B cell (primary cell): ENCODE measurements at regions not wholly inside any gene's neighbourhood (a gene's known extent, or its start where the extent isn't known, plus 50 kb on each side); places are given as distances from the start of the nearest gene placed in this dataset.

Experiments
- ATAC-seq: fragments of 200-7000 bp; cut with Tn5 transposase; one replicate; pipeline ENCODE4 v1.10.0; 2021; ENCODE audit warnings: low read depth, mild to moderate bottlenecking, moderate number of reproducible peaks, moderate library complexity
- CTCF ChIA-PET: fragments of 350-600 bp; sonication (Branson Sonifier 250); formaldehyde crosslinking; loops from one replicate; lab custom pipeline; 2021; ENCODE audit warnings: antibody characterized with exemption, inconsistent platforms; lab: Charles Lee
- POLR2A ChIA-PET: fragments of 350-600 bp; sonication (Branson Sonifier 250); formaldehyde crosslinking; loops from one replicate; lab custom pipeline; 2021; ENCODE audit warnings: antibody characterized with exemption; lab: Charles Lee
- DNase-seq: peaks from one replicate; pipeline ENCODE4 v3.0.0; 2013
- H2AFZ ChIP-seq: 2 replicates; pipeline ENCODE4 v1.6.1; 2012; ENCODE audit warnings: mild to moderate bottlenecking, low read depth, low read length; ENCODE audit not compliant: insufficient read depth, poor library complexity, severe bottlenecking
- H3K27ac ChIP-seq, 2 donors: 1 replicate in 1 of 2; 2 replicates in 1 of 2; pipeline ENCODE4 v1.5.1; 2012 to 2013; ENCODE audit warnings: low read length in 2 of 2, mild to moderate bottlenecking in 2 of 2, moderate library complexity in 1 of 2
- H3K27me3 ChIP-seq, 4 experiments: fragments of 200-600 bp in 1 of 4; sonication (generic) in 1 of 4; replicated peaks in 1 of 4; 1 replicate in 2 of 4; 2 replicates in 2 of 4; pipeline versions ENCODE4 v1.6.1 to v1.7.0; 2013 to 2016; ENCODE audit warnings: low read length in 3 of 4, mild to moderate bottlenecking in 2 of 4, mixed read lengths in 1 of 4, moderate library complexity in 1 of 4; ENCODE audit not compliant: insufficient read depth in 4 of 4, control insufficient read depth in 3 of 4; ENCODE audit errors: control extremely low read depth in 1 of 4
- H3K36me3 ChIP-seq, 2 experiments: replicated peaks in 1 of 2; 1 replicate in 1 of 2; 2 replicates in 1 of 2; pipeline versions ENCODE4 v1.6.1 to v1.7.1; 2013; ENCODE audit warnings: low read length in 1 of 2; ENCODE audit not compliant: insufficient read depth in 2 of 2, control insufficient read depth in 1 of 2; ENCODE audit errors: control extremely low read depth in 1 of 2, extremely low read depth in 1 of 2
- H3K4me1 ChIP-seq, 2 donors: fragments of 200-600 bp in 1 of 2; sonication (generic) in 1 of 2; 1 replicate in 1 of 2; 2 replicates in 1 of 2; pipeline versions ENCODE4 v1.5.1 to v1.6.1; 2013 to 2017; ENCODE audit warnings: low read length in 2 of 2; ENCODE audit not compliant: control insufficient read depth in 2 of 2, insufficient read depth in 2 of 2
- H3K4me2 ChIP-seq: replicated peaks from 2 replicates; pipeline ENCODE3; 2012; ENCODE audit warnings: mild to moderate bottlenecking, low read depth, low read length; ENCODE audit not compliant: poor library complexity, severe bottlenecking
- H3K4me3 ChIP-seq, 5 experiments: fragments of 200-600 bp in 1 of 5; sonication (generic) in 1 of 5; 1 replicate in 3 of 5; 2 replicates in 2 of 5; pipeline versions ENCODE4 v1.5.1 to v1.7.0; 2011 to 2016; ENCODE audit warnings: low read length in 4 of 5, mild to moderate bottlenecking in 4 of 5, low read depth in 2 of 5, control low read depth in 1 of 5, moderate library complexity in 1 of 5; ENCODE audit not compliant: insufficient read depth in 1 of 5; ENCODE audit errors: control extremely low read depth in 1 of 5, extremely low read depth in 1 of 5
- H3K79me2 ChIP-seq: fragments of 200-600 bp; sonication (generic); one replicate; pipeline ENCODE4 v1.6.0; 2016; ENCODE audit warnings: low read length; ENCODE audit not compliant: control insufficient read depth, insufficient read depth
- H3K9ac ChIP-seq: fragments of 200-600 bp; sonication (generic); 2 replicates; pipeline ENCODE4 v1.6.1; 2017; ENCODE audit warnings: mild to moderate bottlenecking, low read length, moderate library complexity
- H3K9me3 ChIP-seq, 3 donors: one replicate each; pipeline versions ENCODE4 v1.6.1 to v1.7.1; 2013; ENCODE audit warnings: low read length in 2 of 3; ENCODE audit not compliant: control insufficient read depth in 2 of 3, insufficient read depth in 1 of 3; ENCODE audit errors: control extremely low read depth in 1 of 3
- H4K20me1 ChIP-seq: 2 replicates; pipeline ENCODE4 v1.6.0; 2012; ENCODE audit warnings: mild to moderate bottlenecking, low read length; ENCODE audit not compliant: insufficient read depth, control insufficient read depth, poor library complexity, severe bottlenecking
- H3K27ac Mint-ChIP-seq: one replicate; pipeline ENCODE4 v1.8.0; 2021; ENCODE audit warnings: mixed read lengths
- H3K27me3 Mint-ChIP-seq: one replicate; pipeline ENCODE4 v1.8.0; 2021; ENCODE audit warnings: mixed read lengths
- H3K4me1 Mint-ChIP-seq: one replicate; pipeline ENCODE4 v1.8.0; 2021; ENCODE audit warnings: mixed read lengths
- H3K4me3 Mint-ChIP-seq: one replicate; pipeline ENCODE4 v1.8.0; 2021; ENCODE audit warnings: mixed read lengths
- H3K9me3 Mint-ChIP-seq: one replicate; pipeline ENCODE4 v1.8.0; 2022; ENCODE audit warnings: mixed read lengths; ENCODE audit not compliant: insufficient read depth
- CTCF ChIP-seq: fragments of 200-600 bp; IDR thresholded peaks from one replicate; pipeline ENCODE4 v1.8.0; 2022; ENCODE audit warnings: antibody characterized with exemption, mild to moderate bottlenecking
- EZH2 ChIP-seq: IDR thresholded peaks from 2 replicates; pipeline ENCODE4 v1.6.1; 2012; ENCODE audit warnings: borderline replicate concordance, low read depth, mild to moderate bottlenecking, moderate library complexity, low read length; ENCODE audit not compliant: insufficient read depth, poor library complexity, severe bottlenecking
- WGBS: methylation state at CpG from one replicate; pipeline ENCODE4 v1.1.5; 2013; ENCODE audit warnings: missing lambda C conversion rate; ENCODE audit not compliant: insufficient coverage; 5-methylcytosine and 5-hydroxymethylcytosine counted together
- intact Hi-C: fragments of 100-400 bp; cut with micrococcal nuclease; formaldehyde crosslinking; loops from one replicate; pipeline ENCODE4 v1.10.0; 2022

GRCh38 chr6:118712969-118713368 is 61.6 kb upstream of the CEP85L start:
- POLR2A ChIA-PET, result no interaction called here
- Histone ChIP-seq H3K9ac (no peak overlapping the region), H3K4me1 (peaks cover 28 to 31% of the 10 kb centered on the region in 2 donors), H3K27me3 (no peaks in the 10 kb centered on the region), H3K36me3 (no peaks in the 10 kb centered on the region), H2AFZ (no peak overlapping the region), H4K20me1 (no peaks in the 10 kb centered on the region), H3K4me3 (no peak overlapping the region), H3K27ac (no peak overlapping the region), H3K9me3 (no peaks in the 10 kb centered on the region), H3K4me2 (no peak overlapping the region), H3K79me2 (peaks cover 17% of the 10 kb centered on the region)
- WGBS, result 100% methylated on average over 1 of the region's 3 CpGs
- ATAC-seq, result no peak
- intact Hi-C loops, result no loop called here
- Mint-ChIP-seq H3K4me3 (no peak overlapping the region), H3K27me3 (no peaks in the 10 kb centered on the region), H3K9me3 (no peaks in the 10 kb centered on the region), H3K27ac (no peak overlapping the region), H3K4me1 (peaks cover 46% of the 10 kb centered on the region)
- TF ChIP-seq EZH2 (no peak), CTCF (no peak)
- CTCF ChIA-PET, result interaction anchor here (0.6 to 1.9 kb wide), 4 partner anchors 9 to 147 kb away, joined by 4 to 12 read pairs (median 7); no protein-coding TSS in a partner anchor
- DNase-seq, result no peak

- no peaks in the 10 kb centered on the region for H3K27me3 ChIP-seq
- H3K9me3 ChIP-seq, result no peaks in the 10 kb centered on the region
- TF ChIP-seq EZH2, result no peak
- TF ChIP-seq CTCF, result no peak
- H3K4me2 ChIP-seq, result peak overlapping the region; percentile 78
- Mint-ChIP-seq H3K4me1 (peaks cover 64% of the 10 kb centered on the region), H3K4me3 (peak overlapping the region; percentile 6), H3K27ac (peak overlapping the region; percentile 95), H3K27me3 (no peaks in the 10 kb centered on the region), H3K9me3 (no peaks in the 10 kb centered on the region)
- peak overlapping the region; percentile 17 to 20 for H3K27ac ChIP-seq
- POLR2A ChIA-PET, result interaction anchor here (1.7 kb wide), 2 partner anchors 10 to 184 kb away, joined by 5 to 17 read pairs; no protein-coding TSS in a partner anchor
- ATAC-seq (no peak), DNase-seq (no peak)
- intact Hi-C loops, result loop anchor here (1.0 kb wide), 3 partner anchors 9 to 59 kb away; partner anchors contain the start of gene CEP85L
- CTCF ChIA-PET, result interaction anchor here (0.8 to 2.5 kb wide), 6 partner anchors 10 to 145 kb away, joined by 3 to 16 read pairs (median 14); partner anchors contain the start of gene CEP85L
- H3K4me1 ChIP-seq, result peaks cover 47 to 50% of the 10 kb centered on the region in 2 donors
- no peaks in the 10 kb centered on the region for H4K20me1 ChIP-seq
- peak overlapping the region in 1 of 5 experiments; percentile 83 for H3K4me3 ChIP-seq
- peak overlapping the region; percentile 78 for H3K9ac ChIP-seq
- H3K79me2 ChIP-seq, result peaks cover 41% of the 10 kb centered on the region
- H2AFZ ChIP-seq, result peak overlapping the region; percentile 40
- no peaks in the 10 kb centered on the region for H3K36me3 ChIP-seq
- WGBS, result 88% methylated on average over 2 of the region's 5 CpGs
Observed at GRCh38 chr6:118710616-118711015, 59.2 kb upstream of the CEP85L start.
